T-helper 1 cell treated with Interleukin-12 subunit alpha and Interleukin-12 subunit beta and Interleukin-4 antibody, amounts not matched to agents 30 μg/mL and 1 μg/mL, for 36 hours (primary cell): ENCODE measurements at regions not wholly inside any gene's neighbourhood (a gene's known extent, or its start where the extent isn't known, plus 50 kb on each side); places are given as distances from the start of the nearest gene placed in this dataset.
"Not testable (repeated sequence)": the region's sequence is repeated elsewhere in the genome, so short reads cannot be mapped to it uniquely, and the experiment has no call there.

Experiments
- H3K27ac Mint-ChIP-seq: one replicate; pipeline ENCODE4 v1.8.0; 2021; ENCODE audit warnings: mild to moderate bottlenecking, mixed read lengths
- H3K27me3 Mint-ChIP-seq: one replicate; pipeline ENCODE4 v1.8.0; 2021; ENCODE audit warnings: low read depth, mixed read lengths
- H3K36me3 Mint-ChIP-seq: one replicate; pipeline ENCODE4 v1.8.0; 2021; ENCODE audit warnings: low read depth, mixed read lengths
- H3K4me1 Mint-ChIP-seq: one replicate; pipeline ENCODE4 v1.8.0; 2021; ENCODE audit warnings: low read depth, mixed read lengths
- H3K4me3 Mint-ChIP-seq: one replicate; pipeline ENCODE4 v1.8.0; 2021; ENCODE audit warnings: mild to moderate bottlenecking, moderate library complexity, mixed read lengths
- H3K9me3 Mint-ChIP-seq: one replicate; pipeline ENCODE4 v1.8.0; 2021; ENCODE audit warnings: mixed read lengths

GRCh38 chr5:40453689-40454088 lies 226.0 kb upstream of the PTGER4 start:
- peaks cover 26% of the 10 kb centered on the region for H3K36me3 Mint-ChIP-seq
- H3K27me3 Mint-ChIP-seq, result no peaks in the 10 kb centered on the region
- no peak overlapping the region for H3K27ac Mint-ChIP-seq
- H3K4me1 Mint-ChIP-seq, result peaks cover 5% of the 10 kb centered on the region
- H3K9me3 Mint-ChIP-seq, result peaks cover 63% of the 10 kb centered on the region
- H3K4me3 Mint-ChIP-seq, result no peak overlapping the region

- H3K4me1 Mint-ChIP-seq, result peaks cover 5% of the 10 kb centered on the region
- peaks cover 69% of the 10 kb centered on the region for H3K9me3 Mint-ChIP-seq
Observed at GRCh38 chr5:40452874-40453624, 226.7 kb upstream of the PTGER4 start.

DNA sequence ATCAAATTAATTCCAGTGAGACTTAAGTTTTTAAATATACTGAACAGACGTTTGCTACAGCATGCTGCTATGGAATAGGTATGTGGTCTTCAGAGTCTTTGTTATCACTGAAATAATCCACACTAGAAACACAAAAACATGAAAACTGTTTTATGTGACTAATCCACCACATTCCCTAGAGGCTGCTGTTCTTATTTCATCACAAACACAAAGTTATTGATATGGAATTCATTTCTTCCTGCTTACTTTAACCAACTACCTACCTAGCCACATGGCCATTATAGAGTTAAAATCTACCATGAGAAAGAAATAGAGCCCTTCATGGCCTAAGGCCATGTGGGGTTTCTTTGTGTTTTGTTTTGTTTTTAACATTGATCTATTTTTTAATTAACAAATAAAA lies 232.3 kb upstream of the PTGER4 start:
- H3K4me1 Mint-ChIP-seq, result peaks cover 7% of the 10 kb centered on the region
- peaks cover 42% of the 10 kb centered on the region for H3K36me3 Mint-ChIP-seq
- peaks cover 78% of the 10 kb centered on the region for H3K9me3 Mint-ChIP-seq
- H3K4me3 Mint-ChIP-seq, result no peak overlapping the region
- no peaks in the 10 kb centered on the region for H3K27me3 Mint-ChIP-seq
- no peak overlapping the region for H3K27ac Mint-ChIP-seq

More at GRCh38 chr5:40452874-40453624, 226.7 kb upstream of the PTGER4 start:
- no peak overlapping the region for H3K4me3 Mint-ChIP-seq
- no peaks in the 10 kb centered on the region for H3K27me3 Mint-ChIP-seq
- peaks cover 29% of the 10 kb centered on the region for H3K36me3 Mint-ChIP-seq
- no peak overlapping the region for H3K27ac Mint-ChIP-seq

DNA sequence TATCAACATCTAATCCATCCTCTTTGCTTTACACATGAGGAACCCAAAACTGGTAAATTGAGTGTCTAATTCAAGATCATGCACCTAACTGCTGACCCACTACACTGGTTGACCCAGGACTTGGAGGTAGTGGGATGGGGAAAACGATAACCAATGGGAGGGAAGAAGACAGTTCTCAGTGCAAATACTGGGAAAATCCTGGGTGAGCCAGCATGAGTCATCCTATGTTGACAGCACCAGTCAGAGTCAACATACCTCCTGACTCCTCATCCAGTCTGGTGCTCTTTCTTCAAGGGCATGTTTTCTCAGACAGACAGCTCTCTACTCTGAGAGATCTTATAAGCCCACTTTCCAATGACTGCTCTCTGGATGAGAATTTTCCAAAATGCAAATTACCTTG lies 232.8 kb upstream of the PTGER4 start:
- Mint-ChIP-seq H3K4me1 (peaks cover 12% of the 10 kb centered on the region), H3K36me3 (peaks cover 39% of the 10 kb centered on the region), H3K27me3 (no peaks in the 10 kb centered on the region), H3K4me3 (no peak overlapping the region), H3K9me3 (peaks cover 73% of the 10 kb centered on the region), H3K27ac (no peak overlapping the region)

DNA sequence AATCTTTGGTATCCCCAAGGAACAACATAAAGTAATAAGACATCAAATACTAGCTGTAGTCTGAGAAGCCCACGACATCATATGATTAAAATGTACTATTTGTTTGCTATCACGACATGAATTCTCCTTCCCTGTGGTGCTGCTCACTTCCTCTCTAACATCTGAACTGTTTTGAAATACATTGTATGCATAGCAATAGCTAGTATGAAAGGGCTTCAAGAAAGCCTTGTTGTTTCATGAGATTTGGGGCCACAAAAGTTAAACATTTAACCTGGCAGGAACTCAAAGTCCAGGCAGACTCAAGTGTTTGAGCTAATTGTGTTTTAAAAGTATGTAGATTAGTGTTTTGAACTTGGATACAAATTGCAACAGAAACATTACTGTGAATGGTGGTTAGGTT lies 237.4 kb upstream of the PTGER4 start:
- H3K27ac Mint-ChIP-seq, result peak overlapping the region; percentile 85
- H3K27me3 Mint-ChIP-seq, result no peaks in the 10 kb centered on the region
- H3K36me3 Mint-ChIP-seq, result peaks cover 27% of the 10 kb centered on the region
- H3K9me3 Mint-ChIP-seq, result peaks cover 38% of the 10 kb centered on the region
- peak overlapping the region; percentile 3 for H3K4me3 Mint-ChIP-seq
- peaks cover 39% of the 10 kb centered on the region for H3K4me1 Mint-ChIP-seq

GRCh38 chr5:40441733-40442132 lies 238.0 kb upstream of the PTGER4 start:
- Mint-ChIP-seq H3K4me3 (peak overlapping the region; percentile 66), H3K27me3 (no peaks in the 10 kb centered on the region), H3K9me3 (peaks cover 35% of the 10 kb centered on the region), H3K4me1 (peaks cover 41% of the 10 kb centered on the region), H3K27ac (peak overlapping the region; percentile 85), H3K36me3 (peaks cover 24% of the 10 kb centered on the region)

GRCh38 chr5:40440746-40441145 lies 239.0 kb upstream of the PTGER4 start:
- no peak overlapping the region for H3K4me3 Mint-ChIP-seq
- peak overlapping the region; percentile 28 for H3K27ac Mint-ChIP-seq
- peaks cover 50% of the 10 kb centered on the region for H3K4me1 Mint-ChIP-seq
- peaks cover 32% of the 10 kb centered on the region for H3K9me3 Mint-ChIP-seq
- no peaks in the 10 kb centered on the region for H3K27me3 Mint-ChIP-seq
- H3K36me3 Mint-ChIP-seq, result peaks cover 22% of the 10 kb centered on the region

DNA sequence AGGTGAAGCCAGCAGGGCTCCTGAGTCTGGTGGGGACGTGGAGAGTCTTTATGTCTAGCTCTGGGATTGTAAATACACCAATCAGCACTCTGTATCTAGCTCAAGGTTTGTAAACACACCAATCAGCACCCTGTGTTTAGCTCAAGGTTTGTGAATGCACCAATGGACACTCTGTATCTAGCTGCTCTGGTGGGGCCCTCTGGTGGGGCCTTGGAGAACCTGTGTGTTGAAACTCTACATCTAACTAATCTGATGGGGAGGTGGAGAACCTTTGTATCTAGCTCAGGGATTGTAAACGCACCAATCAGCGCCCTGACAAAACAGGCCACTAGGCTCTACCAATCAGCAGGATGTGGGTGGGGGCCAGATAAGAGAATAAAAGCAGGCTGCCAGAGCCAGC lies 240.6 kb upstream of the PTGER4 start:
- Mint-ChIP-seq H3K9me3 (peaks cover 17% of the 10 kb centered on the region), H3K27ac (peak overlapping the region; percentile 13), H3K36me3 (peaks cover 14% of the 10 kb centered on the region), H3K4me1 (peaks cover 60% of the 10 kb centered on the region)
- H3K4me3 Mint-ChIP-seq, H3K27me3 Mint-ChIP-seq: not testable (repeated sequence)

GRCh38 chr5:40438646-40439045 lies 241.1 kb upstream of the PTGER4 start:
- Mint-ChIP-seq H3K4me1 (peaks cover 65% of the 10 kb centered on the region), H3K36me3 (peaks cover 16% of the 10 kb centered on the region), H3K9me3 (peaks cover 14% of the 10 kb centered on the region)
- H3K4me3 Mint-ChIP-seq, H3K27ac Mint-ChIP-seq, H3K27me3 Mint-ChIP-seq: not testable (repeated sequence)

- H3K9me3 Mint-ChIP-seq, result peaks cover 4% of the 10 kb centered on the region
- H3K4me3 Mint-ChIP-seq, result no peak overlapping the region
Observed at GRCh38 chr5:40437452-40437861, 242.3 kb upstream of the PTGER4 start.

DNA sequence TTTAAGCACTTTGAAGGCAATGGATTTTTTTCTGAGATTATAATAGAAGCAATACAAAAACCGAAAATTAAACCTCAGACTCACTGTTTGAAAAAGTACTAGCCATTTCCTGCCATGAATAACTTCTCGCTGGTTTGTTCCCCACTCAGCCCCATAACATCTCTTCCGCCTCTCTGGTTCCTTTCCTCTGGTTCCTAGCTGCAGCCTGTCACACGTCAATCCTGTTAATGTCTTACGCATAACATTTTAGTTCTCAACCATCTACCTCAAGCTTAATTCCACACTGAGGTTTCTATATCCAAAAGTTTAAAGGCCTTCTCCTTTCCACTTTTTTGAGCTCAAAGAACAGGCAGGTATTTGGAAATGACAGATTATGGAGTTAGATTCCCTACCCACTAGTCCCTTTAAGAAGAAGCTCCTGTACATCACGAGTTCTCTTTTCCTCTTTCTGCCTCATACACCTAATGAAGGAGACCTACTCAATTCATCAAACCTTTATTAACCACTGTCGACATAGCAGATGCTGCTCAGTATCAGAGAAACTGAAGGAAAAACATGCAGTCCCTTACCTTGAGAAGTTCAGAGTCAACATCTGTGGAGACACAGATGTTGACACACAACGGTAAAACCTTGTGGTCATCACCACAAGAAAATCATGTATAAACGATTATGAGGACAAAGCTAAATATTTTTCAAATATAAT lies 243.0 kb upstream of the PTGER4 start:
- peaks cover 59% of the 10 kb centered on the region for H3K4me1 Mint-ChIP-seq
- peak overlapping the region; percentile 70 for H3K4me3 Mint-ChIP-seq
- H3K9me3 Mint-ChIP-seq, result peaks cover 4% of the 10 kb centered on the region
- peaks cover 13% of the 10 kb centered on the region for H3K36me3 Mint-ChIP-seq
- no peaks in the 10 kb centered on the region for H3K27me3 Mint-ChIP-seq
- peak overlapping the region; percentile 88 for H3K27ac Mint-ChIP-seq

More at GRCh38 chr5:40437452-40437861, 242.3 kb upstream of the PTGER4 start:
- Mint-ChIP-seq H3K4me1 (peaks cover 64% of the 10 kb centered on the region), H3K27ac (peak overlapping the region; percentile 76), H3K27me3 (no peaks in the 10 kb centered on the region), H3K36me3 (peaks cover 13% of the 10 kb centered on the region)

GRCh38 chr5:40435706-40436105 lies 244.0 kb upstream of the PTGER4 start:
- not testable (repeated sequence) for H3K9me3 Mint-ChIP-seq, H3K27me3 Mint-ChIP-seq
- peaks cover 13% of the 10 kb centered on the region for H3K36me3 Mint-ChIP-seq
- H3K4me3 Mint-ChIP-seq, result peak overlapping the region; percentile 34
- H3K4me1 Mint-ChIP-seq, result peaks cover 50% of the 10 kb centered on the region
- H3K27ac Mint-ChIP-seq, result peak overlapping the region; percentile 88

- H3K27ac Mint-ChIP-seq, result peak overlapping the region; percentile 15
Observed at GRCh38 chr5:40432836-40433235, 246.9 kb upstream of the PTGER4 start.

GRCh38 chr5:40431734-40432133 lies 248.0 kb upstream of the PTGER4 start:
- Mint-ChIP-seq H3K27ac (no peak overlapping the region), H3K27me3 (no peaks in the 10 kb centered on the region), H3K9me3 (no peaks in the 10 kb centered on the region), H3K4me3 (no peak overlapping the region), H3K36me3 (peaks cover 9% of the 10 kb centered on the region), H3K4me1 (peaks cover 58% of the 10 kb centered on the region)

More at GRCh38 chr5:40432836-40433235, 246.9 kb upstream of the PTGER4 start:
- Mint-ChIP-seq H3K4me1 (peaks cover 66% of the 10 kb centered on the region), H3K36me3 (peaks cover 8% of the 10 kb centered on the region), H3K27me3 (no peaks in the 10 kb centered on the region), H3K4me3 (no peak overlapping the region), H3K9me3 (no peaks in the 10 kb centered on the region)
